Rectal smooth muscle tissue (tissue), 1 donor: ENCODE measurements at regions not wholly inside any gene's neighbourhood (a gene's known extent, or its start where the extent isn't known, plus 50 kb on each side); places are given as distances from the start of the nearest gene placed in this dataset.

Experiments used
- H3K27ac ChIP-seq: one replicate; pipeline ENCODE4 v1.7.0; 2013; ENCODE audit warnings: low read depth, low read length, inconsistent platforms
- H3K27me3 ChIP-seq: one replicate; pipeline ENCODE4 v1.7.0; 2013; ENCODE audit warnings: low read length; ENCODE audit not compliant: control insufficient read depth, insufficient read depth
- H3K36me3 ChIP-seq: one replicate; pipeline ENCODE4 v1.7.0; 2013; ENCODE audit warnings: low read length; ENCODE audit not compliant: control insufficient read depth, insufficient read depth
- H3K4me1 ChIP-seq: one replicate; pipeline ENCODE4 v1.7.0; 2013; ENCODE audit warnings: low read length; ENCODE audit not compliant: control insufficient read depth, insufficient read depth
- H3K4me3 ChIP-seq: one replicate; pipeline ENCODE4 v1.7.0; 2013; ENCODE audit warnings: low read length
- H3K9ac ChIP-seq: one replicate; pipeline ENCODE4 v1.7.0; 2013; ENCODE audit warnings: low read length

- Histone ChIP-seq H3K27ac (no peak overlapping the region), H3K4me3 (no peak overlapping the region), H3K36me3 (no peaks in the 10 kb centered on the region), H3K9ac (no peak overlapping the region), H3K4me1 (no peaks in the 10 kb centered on the region), H3K27me3 (no peaks in the 10 kb centered on the region)
These were observed 705.6 kb upstream of the FOXG1 start for GRCh38 chr14:28061006-28061405.

DNA sequence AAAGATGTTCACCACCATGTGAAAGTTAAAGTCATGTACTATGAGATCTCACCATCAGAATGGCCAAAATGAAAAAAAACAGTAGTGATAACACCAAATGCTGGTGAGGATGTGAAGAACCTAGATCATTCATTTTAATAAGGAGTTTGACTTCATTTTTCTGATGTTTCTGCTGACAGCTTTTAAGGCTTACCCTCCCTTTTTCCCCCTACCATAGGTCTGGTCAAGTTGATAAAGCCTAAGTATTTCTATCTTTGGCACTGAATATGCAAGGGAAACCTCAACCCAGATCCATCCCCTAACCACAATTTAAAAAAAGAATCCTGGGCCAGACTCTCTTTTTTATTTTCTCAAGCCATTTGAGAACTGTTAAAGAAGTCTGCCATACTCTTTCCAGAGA, 689.6 kb upstream of the FOXG1 start:
- H3K9ac ChIP-seq, result no peak overlapping the region
- no peaks in the 10 kb centered on the region for H3K27me3 ChIP-seq
- H3K4me1 ChIP-seq, result no peaks in the 10 kb centered on the region
- H3K4me3 ChIP-seq, result no peak overlapping the region
- no peak overlapping the region for H3K27ac ChIP-seq
- no peaks in the 10 kb centered on the region for H3K36me3 ChIP-seq

DNA sequence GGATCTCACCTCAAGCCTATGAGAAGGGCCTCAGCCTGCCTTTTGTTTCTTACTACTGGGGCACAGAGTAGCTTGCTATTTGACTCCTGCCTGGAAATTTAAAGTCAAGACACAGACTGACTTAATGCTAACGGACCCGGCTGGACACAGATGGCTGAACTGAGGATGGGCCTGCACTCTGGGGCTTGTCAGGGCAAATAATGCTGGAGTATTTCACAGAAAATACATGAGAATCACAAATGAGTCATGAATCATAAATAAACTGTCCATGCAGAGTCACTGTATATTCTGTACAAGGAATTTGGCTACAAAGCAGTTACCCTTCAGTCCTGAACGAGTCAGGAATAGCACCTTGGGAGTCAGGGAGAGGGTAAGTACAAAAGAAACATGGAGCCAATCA, 683.2 kb upstream of the FOXG1 start:
- no peak overlapping the region for H3K9ac ChIP-seq
- H3K27me3 ChIP-seq, result no peaks in the 10 kb centered on the region
- no peaks in the 10 kb centered on the region for H3K36me3 ChIP-seq
- no peaks in the 10 kb centered on the region for H3K4me1 ChIP-seq
- H3K4me3 ChIP-seq, result no peak overlapping the region
- no peak overlapping the region for H3K27ac ChIP-seq

GRCh38 chr14:28088125-28088524, 678.5 kb upstream of the FOXG1 start:
- Histone ChIP-seq H3K36me3 (no peaks in the 10 kb centered on the region), H3K27me3 (no peaks in the 10 kb centered on the region), H3K4me3 (no peak overlapping the region), H3K4me1 (no peaks in the 10 kb centered on the region), H3K27ac (no peak overlapping the region), H3K9ac (no peak overlapping the region)

- Histone ChIP-seq H3K27ac (no peak overlapping the region), H3K9ac (no peak overlapping the region), H3K4me3 (no peak overlapping the region), H3K4me1 (no peaks in the 10 kb centered on the region), H3K36me3 (no peaks in the 10 kb centered on the region), H3K27me3 (no peaks in the 10 kb centered on the region)
These were observed 669.0 kb upstream of the FOXG1 start for GRCh38 chr14:28097585-28097984.

DNA sequence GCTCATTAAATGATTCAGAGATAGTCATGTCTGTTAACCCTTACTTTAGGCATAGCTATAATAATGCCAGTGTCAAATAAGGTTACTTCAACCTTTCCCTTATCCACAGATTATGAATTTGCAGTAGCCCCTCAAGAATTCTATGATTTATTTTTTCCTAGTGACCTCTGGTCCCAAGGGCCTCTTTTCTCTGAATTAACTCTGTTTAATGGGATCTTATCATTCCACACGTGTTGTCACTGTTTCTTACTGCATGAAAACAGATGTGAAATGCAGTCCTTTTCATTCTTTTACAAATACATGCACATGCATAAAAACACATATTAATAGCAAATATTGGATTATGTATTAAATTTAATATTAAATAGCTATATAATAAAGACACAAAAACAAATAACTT, 667.7 kb upstream of the FOXG1 start:
- Histone ChIP-seq H3K36me3 (no peaks in the 10 kb centered on the region), H3K27ac (no peak overlapping the region)

DNA sequence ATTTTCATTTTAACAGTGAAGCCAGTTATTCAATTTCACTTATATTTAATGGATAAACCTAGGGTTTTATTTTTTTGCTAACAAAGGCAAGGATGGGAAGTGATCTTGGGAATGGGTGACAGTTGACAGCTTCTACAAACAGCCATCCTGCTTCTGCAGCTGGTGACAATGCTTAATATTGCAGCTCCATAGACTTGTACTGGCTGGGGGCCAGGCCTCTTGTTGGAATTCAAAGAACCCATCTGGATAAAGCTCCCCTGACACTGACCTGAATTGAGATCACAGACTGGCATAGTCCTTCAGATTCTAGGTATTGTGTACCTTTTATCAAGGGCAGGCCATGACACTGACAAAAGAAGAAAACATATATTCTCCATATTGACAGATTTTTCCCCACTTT, 664.6 kb upstream of the FOXG1 start:
- no peaks in the 10 kb centered on the region for H3K4me1 ChIP-seq
- H3K27ac ChIP-seq, result no peak overlapping the region
- H3K9ac ChIP-seq, result no peak overlapping the region
- H3K4me3 ChIP-seq, result no peak overlapping the region
- H3K27me3 ChIP-seq, result no peaks in the 10 kb centered on the region
- H3K36me3 ChIP-seq, result no peaks in the 10 kb centered on the region

More for the DNA sequence above, 667.7 kb upstream of the FOXG1 start:
- H3K27me3 ChIP-seq, result no peaks in the 10 kb centered on the region
- H3K4me1 ChIP-seq, result no peaks in the 10 kb centered on the region
- no peak overlapping the region for H3K9ac ChIP-seq
- H3K4me3 ChIP-seq, result no peak overlapping the region

- H3K4me3 ChIP-seq, result no peak overlapping the region
- no peak overlapping the region for H3K9ac ChIP-seq
- no peaks in the 10 kb centered on the region for H3K4me1 ChIP-seq
- no peaks in the 10 kb centered on the region for H3K36me3 ChIP-seq
- H3K27ac ChIP-seq, result no peak overlapping the region
- no peaks in the 10 kb centered on the region for H3K27me3 ChIP-seq
These were observed 663.8 kb upstream of the FOXG1 start for GRCh38 chr14:28102814-28103213.

DNA sequence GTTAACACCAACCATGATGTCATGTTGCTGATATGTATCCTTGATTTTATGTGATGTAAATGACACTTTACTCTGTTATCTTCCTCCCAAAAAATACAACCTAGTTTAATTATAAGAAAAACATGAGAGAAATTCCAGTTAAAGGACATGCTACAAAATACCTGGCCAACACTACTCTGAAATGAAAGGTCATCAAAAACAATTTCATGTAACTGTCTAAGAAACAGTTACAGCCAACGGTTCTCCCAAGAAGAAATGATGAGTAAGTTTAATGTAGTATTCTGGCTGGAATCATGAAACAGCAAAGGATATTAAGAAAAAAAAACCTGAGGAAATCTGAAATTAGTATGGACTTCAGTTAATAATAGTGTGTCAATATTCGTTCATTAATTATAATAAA, 653.3 kb upstream of the FOXG1 start:
- Histone ChIP-seq H3K4me3 (no peak overlapping the region), H3K36me3 (no peaks in the 10 kb centered on the region), H3K4me1 (no peaks in the 10 kb centered on the region), H3K27ac (no peak overlapping the region), H3K27me3 (no peaks in the 10 kb centered on the region), H3K9ac (no peak overlapping the region)

- Histone ChIP-seq H3K4me1 (no peaks in the 10 kb centered on the region), H3K27me3 (no peaks in the 10 kb centered on the region), H3K9ac (no peak overlapping the region), H3K4me3 (no peak overlapping the region), H3K27ac (no peak overlapping the region), H3K36me3 (no peaks in the 10 kb centered on the region)
These were observed 649.9 kb upstream of the FOXG1 start for GRCh38 chr14:28116716-28117115.

- no peak overlapping the region for H3K4me3 ChIP-seq
- H3K27ac ChIP-seq, result no peak overlapping the region
These were observed 646.7 kb upstream of the FOXG1 start for GRCh38 chr14:28119849-28120248.

DNA sequence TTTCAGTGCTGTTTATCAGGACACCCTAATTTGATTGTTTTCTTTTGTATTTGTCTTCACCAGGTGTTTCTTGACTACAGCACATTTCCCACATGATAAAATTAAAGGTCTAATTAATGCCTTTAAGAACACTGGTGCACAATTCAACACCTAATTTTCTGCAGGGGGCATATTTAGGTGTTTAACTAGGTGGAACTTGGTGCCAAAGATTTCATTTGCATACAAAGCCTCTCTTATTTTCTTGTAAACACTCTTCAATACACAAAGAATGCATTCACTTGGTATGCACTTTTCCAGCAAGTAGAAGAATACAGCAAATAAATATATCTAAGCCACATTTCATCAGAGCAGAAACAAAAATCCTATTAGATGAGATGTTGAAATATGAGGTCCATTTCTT, 646.2 kb upstream of the FOXG1 start:
- no peaks in the 10 kb centered on the region for H3K4me1 ChIP-seq
- no peaks in the 10 kb centered on the region for H3K27me3 ChIP-seq
- no peaks in the 10 kb centered on the region for H3K36me3 ChIP-seq
- no peak overlapping the region for H3K4me3 ChIP-seq
- no peak overlapping the region for H3K9ac ChIP-seq
- no peak overlapping the region for H3K27ac ChIP-seq

More at GRCh38 chr14:28119849-28120248, 646.7 kb upstream of the FOXG1 start:
- Histone ChIP-seq H3K27me3 (no peaks in the 10 kb centered on the region), H3K36me3 (no peaks in the 10 kb centered on the region), H3K4me1 (no peaks in the 10 kb centered on the region), H3K9ac (no peak overlapping the region)

DNA sequence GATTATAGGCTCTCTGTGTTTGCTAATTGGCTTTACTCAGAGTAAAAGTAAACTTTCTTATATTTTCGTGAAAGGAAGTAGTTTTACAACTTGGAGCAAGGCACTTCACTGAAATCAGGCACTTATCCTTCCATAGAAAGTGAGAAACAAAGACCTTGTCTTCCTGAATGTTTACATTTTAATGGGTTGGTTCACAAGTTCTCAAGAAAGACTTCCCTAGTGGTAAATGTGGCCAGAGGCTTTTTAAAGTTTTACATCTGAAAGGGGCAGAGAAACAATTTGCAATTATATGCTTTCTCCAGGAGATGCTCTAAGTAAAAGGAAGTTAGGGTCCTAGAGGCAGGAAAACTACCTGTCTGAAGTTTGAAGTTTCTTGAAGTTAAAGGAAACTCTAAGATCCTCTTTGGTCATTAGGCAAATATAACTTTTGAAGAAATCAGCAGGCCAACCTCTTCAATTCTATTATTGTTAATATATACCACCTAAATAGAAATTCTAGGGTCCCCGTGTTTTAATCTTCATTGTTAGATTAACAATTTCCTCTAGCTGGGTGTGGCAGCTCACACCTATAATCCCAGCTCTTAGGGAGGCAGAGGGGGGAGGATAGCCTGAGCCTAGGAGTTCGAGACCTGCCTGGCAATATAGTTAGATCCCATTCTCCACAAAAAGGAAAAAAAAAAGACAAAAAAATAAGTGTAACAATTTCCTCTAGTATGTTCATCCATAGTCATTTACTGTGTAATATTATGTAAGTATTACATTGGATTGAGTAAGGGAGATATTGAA, 644.9 kb upstream of the FOXG1 start:
- no peaks in the 10 kb centered on the region for H3K27me3 ChIP-seq
- H3K27ac ChIP-seq, result no peak overlapping the region
- no peaks in the 10 kb centered on the region for H3K36me3 ChIP-seq
- no peak overlapping the region for H3K9ac ChIP-seq
- no peaks in the 10 kb centered on the region for H3K4me1 ChIP-seq
- H3K4me3 ChIP-seq, result no peak overlapping the region
